GM19351 (cell line): ENCODE measurements at regions not wholly inside any gene's neighbourhood (a gene's known extent, or its start where the extent isn't known, plus 50 kb on each side); places are given as distances from the start of the nearest gene placed in this dataset.

Experiments
- ATAC-seq: cut with Tn5 transposase; IDR thresholded peaks from one replicate; pipeline ENCODE4 v1.9.1; 2021; ENCODE audit warnings: mild to moderate bottlenecking, moderate library complexity; ENCODE audit not compliant: unreplicated experiment

- ATAC-seq: no peak
These were observed 148.3 kb downstream of the GAS1 start for GRCh38 chr9:86798966-86799365.

- ATAC-seq: no peak
These were observed 150.6 kb downstream of the GAS1 start for GRCh38 chr9:86796666-86797065.

DNA sequence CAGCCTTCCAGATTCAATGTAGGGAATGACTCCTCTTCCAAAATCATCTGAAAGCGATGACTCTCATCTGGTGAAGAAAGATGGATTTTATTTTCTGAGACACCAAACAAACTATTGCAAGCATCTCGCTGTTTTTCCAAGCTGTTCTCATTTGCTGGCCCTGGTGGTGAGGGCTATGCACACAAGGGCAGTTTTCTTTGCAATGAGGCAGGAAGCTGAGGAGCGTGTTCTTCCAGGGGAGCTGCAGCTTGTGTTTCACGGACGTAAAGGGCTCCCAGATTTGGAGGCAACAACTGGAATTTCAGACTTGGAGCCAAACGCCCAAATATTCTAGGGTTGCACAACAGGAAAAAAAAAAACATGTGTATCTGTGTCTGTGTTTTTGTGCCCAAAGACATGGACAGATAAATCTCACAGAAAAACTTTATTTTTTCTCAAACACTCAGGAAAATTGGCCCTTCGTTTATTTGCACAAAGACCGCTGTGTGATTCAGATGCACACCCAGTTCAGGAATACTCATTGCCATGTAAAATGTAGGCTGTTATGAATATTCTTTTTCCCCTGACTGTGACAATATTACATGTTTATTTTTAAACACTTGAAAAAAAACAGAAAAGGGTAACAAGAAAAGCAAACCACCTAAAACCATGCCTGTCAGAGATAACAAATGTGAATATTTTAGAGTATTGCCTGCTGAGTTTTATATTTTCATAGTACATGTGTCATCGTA is 151.3 kb downstream of the GAS1 start:
- no peak for ATAC-seq

DNA sequence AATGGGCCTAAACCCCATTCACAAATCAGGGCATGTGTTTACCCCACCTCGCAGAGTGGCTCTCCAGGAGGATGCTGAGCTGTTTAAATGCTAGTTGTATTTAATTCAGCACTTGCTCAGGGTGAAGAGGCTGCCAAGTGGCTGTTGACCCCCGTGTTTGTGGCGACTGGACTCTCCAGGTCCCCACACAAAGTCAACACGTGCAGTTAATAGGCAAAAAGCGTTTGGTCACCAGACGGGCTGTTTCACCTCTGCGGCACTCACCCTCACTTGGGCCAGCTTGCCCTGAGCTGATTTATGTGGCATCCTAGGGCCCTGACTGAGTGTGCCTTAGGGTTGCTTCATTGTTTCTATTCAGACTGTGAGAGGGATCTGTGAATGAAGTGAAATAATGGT is 152.3 kb downstream of the GAS1 start:
- ATAC-seq: no peak

- ATAC-seq: no peak
These were observed 152.8 kb downstream of the GAS1 start for GRCh38 chr9:86794391-86795046.

GRCh38 chr9:86792136-86792535 is 155.2 kb downstream of the GAS1 start:
- no peak for ATAC-seq

GRCh38 chr9:86790805-86791204 is 156.5 kb downstream of the GAS1 start:
- ATAC-seq: no peak

DNA sequence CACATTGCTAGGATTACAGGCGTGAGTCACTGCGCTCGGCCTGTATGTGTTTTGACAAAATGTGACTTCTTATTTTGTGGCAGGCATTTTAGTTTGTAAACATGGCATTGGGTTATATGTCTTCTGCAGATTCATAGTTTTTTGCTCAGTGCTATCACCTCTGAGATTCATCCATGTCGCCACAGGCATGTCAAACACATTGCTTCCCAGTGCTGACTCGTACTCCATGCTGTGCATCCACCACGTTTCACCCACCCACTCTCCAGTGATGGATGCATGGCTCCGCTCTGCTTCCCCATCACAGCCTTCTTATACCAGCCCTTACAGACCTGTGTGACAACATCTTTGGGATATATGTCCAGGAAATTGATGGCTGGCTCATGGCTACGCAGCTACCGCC is 158.8 kb downstream of the GAS1 start:
- no peak for ATAC-seq

GRCh38 chr9:86783884-86784283 is 163.4 kb downstream of the GAS1 start:
- no peak for ATAC-seq

DNA sequence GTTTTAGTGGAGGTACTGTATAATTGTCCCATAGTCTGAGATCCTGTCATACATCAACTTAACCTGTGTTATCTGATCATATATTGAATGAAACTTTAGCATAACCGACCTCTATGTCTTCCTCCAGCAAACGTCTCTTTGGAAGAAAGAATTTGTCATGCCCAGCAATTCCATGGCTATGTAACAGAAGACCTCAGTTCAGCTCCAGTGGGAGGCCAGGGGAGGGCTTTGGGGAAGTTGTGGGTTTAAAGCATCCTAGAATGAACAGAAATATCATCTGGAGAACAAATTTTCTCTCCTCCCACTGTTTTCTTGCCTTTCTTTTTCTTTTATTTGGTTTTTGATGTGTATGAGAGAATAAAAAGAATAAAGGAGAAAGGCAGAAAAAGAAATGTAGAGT is 164.5 kb downstream of the GAS1 start:
- no peak for ATAC-seq

DNA sequence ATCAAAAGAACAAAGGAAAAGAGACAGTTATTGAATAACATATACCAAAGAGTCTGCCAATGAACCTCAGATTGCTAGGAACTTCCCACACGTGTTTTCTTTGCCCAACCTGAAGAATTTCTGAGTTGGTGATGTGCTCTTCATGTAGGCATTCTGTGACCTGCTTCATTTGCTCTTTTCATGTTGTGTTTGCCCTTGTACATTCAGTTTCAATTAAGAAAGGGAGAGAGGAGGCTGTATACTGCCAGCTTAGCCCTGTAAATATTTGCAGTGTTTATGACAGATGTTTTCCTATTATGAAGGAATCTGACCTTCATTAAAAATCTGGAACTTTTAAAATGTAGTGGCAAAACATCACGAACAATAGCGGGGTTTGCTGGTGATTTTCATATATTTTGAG is 168.5 kb downstream of the GAS1 start:
- no peak for ATAC-seq

GRCh38 chr9:86775718-86776117 is 171.6 kb downstream of the GAS1 start:
- ATAC-seq: no peak

GRCh38 chr9:86774116-86774515 is 173.2 kb downstream of the GAS1 start:
- ATAC-seq: no peak

DNA sequence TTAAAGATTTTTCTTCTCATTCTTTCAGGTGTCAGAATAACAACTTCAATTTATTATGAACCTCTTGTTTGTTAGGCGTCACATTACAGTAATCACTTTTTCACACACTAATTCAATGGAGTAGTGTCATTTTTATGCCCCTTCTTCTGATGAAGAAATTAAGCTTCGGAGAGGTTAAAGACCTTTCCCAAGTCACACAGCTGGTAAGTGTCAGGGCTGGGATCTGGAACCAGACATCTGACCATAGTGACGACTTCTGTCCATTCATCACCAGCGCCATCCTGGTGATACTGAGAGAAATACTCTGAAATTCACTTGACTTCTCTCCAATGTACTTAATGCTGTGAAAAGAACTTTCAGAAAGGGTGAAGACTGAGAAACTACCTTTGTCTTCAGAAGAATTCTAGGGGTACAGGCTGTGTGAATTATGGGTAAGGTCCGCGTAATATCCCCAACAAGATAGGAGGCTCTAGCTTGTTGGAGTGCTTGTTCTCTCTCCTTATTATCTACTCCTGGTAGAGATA is 173.8 kb downstream of the GAS1 start:
- ATAC-seq: no peak

DNA sequence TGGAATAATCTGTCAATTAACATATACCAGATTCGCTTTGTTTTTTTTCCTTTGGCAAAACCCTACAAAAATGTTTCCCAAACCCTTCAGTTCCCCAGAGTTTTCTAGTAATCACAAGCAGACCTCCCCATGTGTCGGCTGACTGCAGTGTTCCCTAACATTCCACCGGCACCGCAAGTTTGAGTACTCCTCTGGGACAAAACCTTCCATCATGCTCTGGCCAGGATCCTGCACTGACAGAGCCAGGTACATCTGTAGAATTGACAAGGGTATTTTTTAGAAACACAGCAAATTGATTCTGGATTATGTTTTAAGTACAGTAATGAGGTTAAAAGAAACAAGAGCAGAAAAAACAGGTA is 174.7 kb downstream of the GAS1 start:
- no peak for ATAC-seq

DNA sequence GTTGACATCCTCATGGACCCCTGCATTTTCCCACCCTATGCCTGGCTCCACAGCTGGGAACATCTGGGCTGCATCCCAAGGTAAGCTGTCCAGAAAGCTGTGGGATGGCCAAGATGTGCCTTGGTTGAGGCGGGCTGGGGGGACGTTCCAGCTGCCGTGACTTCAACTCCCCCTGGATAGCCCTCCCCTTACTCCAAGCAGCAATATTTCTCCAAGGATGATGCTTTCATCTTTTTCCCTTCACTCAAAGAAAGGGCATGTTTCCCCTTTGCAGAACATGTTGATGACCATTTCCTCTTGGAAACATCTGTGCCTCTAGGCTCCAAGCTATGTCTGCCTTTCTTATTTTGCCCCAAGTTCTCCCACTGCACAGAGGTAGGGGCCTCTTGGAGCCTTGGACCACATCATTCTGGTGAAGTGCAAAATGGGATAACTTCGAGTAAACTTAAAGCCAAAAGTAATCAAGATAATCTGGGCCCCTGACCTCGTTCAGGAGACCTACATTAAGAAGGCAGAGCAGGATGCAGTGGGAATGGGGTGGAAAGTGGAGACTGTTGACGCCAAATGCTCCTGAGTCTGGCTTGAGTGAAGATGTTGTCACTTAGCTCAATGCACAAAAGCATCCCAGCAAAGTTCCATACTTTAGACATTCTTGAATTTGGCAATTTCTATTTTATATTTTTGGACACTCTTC is 175.2 kb downstream of the GAS1 start:
- ATAC-seq: no peak

GRCh38 chr9:86771420-86771819 is 175.9 kb downstream of the GAS1 start:
- no peak for ATAC-seq

DNA sequence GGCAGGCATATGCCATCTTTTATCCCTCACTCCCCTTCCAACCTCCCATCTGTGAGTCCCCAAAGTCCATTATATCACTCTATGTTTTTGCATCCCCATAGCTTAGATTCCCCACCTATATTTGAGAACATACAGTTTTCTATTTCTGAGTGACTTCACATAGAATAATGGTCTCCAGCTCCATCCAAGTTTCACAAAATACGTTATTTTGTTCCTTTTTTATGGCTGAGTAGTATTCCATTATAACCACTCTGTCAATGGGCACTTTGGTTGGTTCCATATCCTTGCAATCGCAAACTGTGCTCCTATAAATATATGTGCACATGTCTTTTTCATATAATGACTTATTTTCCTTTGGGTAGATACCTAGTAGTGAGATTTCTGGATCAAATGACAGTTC is 178.6 kb downstream of the GAS1 start:
- no peak for ATAC-seq

GRCh38 chr9:86768020-86768419 is 179.3 kb downstream of the GAS1 start:
- no peak for ATAC-seq

- no peak for ATAC-seq
These were observed 179.9 kb downstream of the GAS1 start for GRCh38 chr9:86767373-86767772.

DNA sequence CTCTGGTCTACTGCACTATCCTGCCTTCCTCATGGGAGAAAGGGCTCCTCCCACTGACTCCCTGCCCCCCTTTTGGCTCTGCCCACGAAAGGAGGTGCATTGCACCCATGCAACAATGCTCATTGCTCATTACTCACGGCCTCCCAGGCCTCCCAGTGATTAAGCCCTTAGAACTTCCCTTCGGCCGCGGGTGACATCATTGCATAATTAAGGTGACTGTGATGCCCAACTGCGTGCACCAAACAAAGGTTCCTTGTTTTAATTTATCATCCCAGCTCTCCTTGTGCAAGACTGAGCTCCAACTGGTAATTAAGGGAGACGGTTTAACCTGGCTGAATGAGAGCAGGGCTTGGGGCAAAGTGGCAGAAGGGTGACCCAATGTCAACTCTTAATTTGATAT is 180.4 kb downstream of the GAS1 start:
- no peak for ATAC-seq

DNA sequence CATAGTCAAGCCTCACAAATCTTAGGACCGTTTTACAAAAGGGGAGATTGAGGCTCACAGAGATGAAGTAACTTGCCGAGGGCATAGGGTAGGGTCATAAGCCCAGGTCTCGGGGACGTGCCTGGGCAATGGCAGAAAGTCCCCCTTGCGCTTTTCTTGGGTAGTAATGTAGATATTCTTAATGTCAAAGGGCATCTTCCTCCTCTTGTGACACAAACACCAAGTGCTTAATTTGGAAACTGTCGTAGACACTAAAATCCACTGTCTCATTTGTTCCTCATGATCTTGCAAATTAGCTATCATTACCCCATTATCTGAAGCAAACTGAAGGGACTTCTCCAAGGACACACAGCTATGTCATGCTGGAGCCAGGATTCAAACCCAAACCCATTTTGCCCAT is 180.8 kb downstream of the GAS1 start:
- ATAC-seq: no peak
